ENCODE measurements at regions not wholly inside any gene's neighbourhood (a gene's known extent, or its start where the extent isn't known, plus 50 kb on each side); places are given as distances from the start of the nearest gene placed in this dataset.
A peak's percentile ranks its signal among the peaks of the same experiment; 100 is the strongest.

DNA sequence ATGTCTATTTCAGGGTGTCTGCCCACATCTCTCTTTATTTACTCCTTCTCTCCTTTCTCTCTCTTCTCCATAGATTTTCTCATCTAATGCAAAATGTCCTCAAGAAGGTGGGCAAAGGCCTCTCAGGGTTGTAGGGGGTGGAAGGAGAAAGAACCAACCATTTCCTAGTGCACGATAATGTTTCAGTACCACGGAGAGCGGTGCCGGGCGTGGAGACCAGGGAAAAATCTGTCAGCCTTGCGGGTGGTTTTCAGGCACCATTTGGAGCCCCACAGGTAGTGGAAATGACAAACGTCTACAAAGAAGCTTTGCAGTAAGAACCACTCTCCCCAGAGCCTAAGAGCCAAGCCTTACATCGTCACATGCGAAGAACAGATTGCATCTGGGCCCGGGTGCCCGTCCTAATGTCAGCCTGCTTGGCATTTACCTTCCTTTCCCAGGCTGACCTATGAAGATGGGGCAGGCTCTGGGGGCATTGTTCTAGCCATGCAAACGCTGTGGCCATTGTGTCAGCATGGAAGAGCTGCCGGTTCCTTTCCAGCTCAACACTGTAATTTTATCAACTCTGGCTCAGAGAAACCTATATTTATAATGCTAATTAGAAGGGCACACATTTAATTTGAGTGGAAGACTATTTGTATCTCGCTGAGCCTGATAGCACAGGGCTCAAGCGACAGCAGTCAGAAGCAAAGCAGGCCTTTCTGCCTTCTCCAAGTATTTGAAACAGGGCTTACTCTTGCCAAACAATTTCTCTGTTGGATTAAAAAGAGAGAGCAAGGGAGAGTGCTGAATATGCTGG is 430.1 kb upstream of the WWC1 start:
- no peak overlapping the region for H3K4me3 Mint-ChIP-seq (ENCODE audit: unreplicated experiment)
- H3K4me1 Mint-ChIP-seq (ENCODE audit: insufficient read depth, unreplicated experiment), result no peaks in the 10 kb centered on the region
- CTCF ChIA-PET, result no interaction called here
- no peaks in the 10 kb centered on the region for H3K9me3 Mint-ChIP-seq (ENCODE audit: unreplicated experiment)
- no peaks in the 10 kb centered on the region for H3K27me3 Mint-ChIP-seq (ENCODE audit: insufficient read depth, unreplicated experiment)
- no peak overlapping the region for H3K27ac Mint-ChIP-seq (ENCODE audit: low read depth, unreplicated experiment)
- peak; percentile 66 for DNase-seq (ENCODE audit: unreplicated experiment)
- H3K36me3 Mint-ChIP-seq (ENCODE audit: insufficient read depth, unreplicated experiment), result no peaks in the 10 kb centered on the region
- POLR2A ChIA-PET, result no interaction called here
- intact Hi-C loops (cut with micrococcal nuclease), result no loop called here
- TF ChIP-seq, protein P1, sequence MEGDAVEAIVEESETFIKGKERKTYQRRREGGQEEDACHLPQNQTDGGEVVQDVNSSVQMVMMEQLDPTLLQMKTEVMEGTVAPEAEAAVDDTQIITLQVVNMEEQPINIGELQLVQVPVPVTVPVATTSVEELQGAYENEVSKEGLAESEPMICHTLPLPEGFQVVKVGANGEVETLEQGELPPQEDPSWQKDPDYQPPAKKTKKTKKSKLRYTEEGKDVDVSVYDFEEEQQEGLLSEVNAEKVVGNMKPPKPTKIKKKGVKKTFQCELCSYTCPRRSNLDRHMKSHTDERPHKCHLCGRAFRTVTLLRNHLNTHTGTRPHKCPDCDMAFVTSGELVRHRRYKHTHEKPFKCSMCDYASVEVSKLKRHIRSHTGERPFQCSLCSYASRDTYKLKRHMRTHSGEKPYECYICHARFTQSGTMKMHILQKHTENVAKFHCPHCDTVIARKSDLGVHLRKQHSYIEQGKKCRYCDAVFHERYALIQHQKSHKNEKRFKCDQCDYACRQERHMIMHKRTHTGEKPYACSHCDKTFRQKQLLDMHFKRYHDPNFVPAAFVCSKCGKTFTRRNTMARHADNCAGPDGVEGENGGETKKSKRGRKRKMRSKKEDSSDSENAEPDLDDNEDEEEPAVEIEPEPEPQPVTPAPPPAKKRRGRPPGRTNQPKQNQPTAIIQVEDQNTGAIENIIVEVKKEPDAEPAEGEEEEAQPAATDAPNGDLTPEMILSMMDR (IDR thresholded peaks at IDR 0.05; ENCODE audit: unreplicated experiment), result no peak
- BruUV-seq (replicated peaks), result no TSS peak

DNA sequence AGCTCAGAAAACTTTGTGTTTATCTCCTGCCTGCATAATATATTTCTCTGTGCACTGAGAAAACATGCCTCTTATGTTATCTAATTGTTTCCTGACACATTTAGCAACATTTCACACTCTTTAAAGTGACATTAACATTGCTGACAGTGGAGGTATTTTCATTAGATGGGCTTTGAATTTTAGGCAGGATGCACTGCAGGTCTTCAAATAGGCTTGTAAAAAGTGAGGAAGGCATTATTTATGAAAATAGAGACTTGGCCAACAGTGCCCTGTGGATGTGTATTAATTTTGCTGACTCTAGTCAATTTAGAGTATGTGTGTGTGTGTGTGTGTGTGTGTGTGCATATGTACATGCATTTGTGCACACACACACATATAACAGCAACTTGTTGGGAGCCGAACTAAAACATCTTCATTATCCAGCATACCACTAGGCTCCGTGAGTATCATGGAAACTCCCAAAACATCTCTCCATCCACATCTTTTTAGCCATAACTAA is 429.5 kb upstream of the WWC1 start:
- no peaks in the 10 kb centered on the region for H3K9me3 Mint-ChIP-seq (ENCODE audit: unreplicated experiment)
- ChIA-PET POLR2A (no interaction called here), CTCF (no interaction called here)
- no peaks in the 10 kb centered on the region for H3K36me3 Mint-ChIP-seq (ENCODE audit: insufficient read depth, unreplicated experiment)
- no peak overlapping the region for H3K27ac Mint-ChIP-seq (ENCODE audit: low read depth, unreplicated experiment)
- H3K27me3 Mint-ChIP-seq (ENCODE audit: insufficient read depth, unreplicated experiment), result no peaks in the 10 kb centered on the region
- H3K4me3 Mint-ChIP-seq (ENCODE audit: unreplicated experiment), result no peak overlapping the region
- no peak for DNase-seq (ENCODE audit: unreplicated experiment)
- TF ChIP-seq, protein P1 (IDR thresholded peaks at IDR 0.05; ENCODE audit: unreplicated experiment), result no peak
- no peaks in the 10 kb centered on the region for H3K4me1 Mint-ChIP-seq (ENCODE audit: insufficient read depth, unreplicated experiment)
- intact Hi-C loops (cut with micrococcal nuclease), result no loop called here
- no TSS peak for BruUV-seq (replicated peaks)

DNA sequence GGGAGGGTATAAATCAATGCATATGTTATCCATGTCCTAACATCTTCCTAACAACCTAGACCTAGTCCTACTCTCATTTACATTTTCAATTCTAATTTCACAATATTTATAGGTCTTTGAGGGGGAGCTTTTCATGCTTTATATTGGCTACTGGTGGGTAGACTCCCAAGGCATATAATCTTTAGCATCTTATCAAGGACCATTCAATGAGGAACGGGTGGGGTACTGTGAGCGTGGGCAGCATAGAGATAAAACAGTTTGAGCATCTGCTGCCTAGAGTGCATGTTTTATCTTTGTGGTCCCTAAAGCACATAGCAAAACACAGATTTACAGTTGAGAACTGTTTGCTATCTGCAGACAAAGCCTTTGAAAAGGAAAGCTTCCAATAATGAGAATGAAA is 427.6 kb upstream of the WWC1 start:
- Mint-ChIP-seq H3K9me3 (ENCODE audit: unreplicated experiment) (no peaks in the 10 kb centered on the region), H3K4me3 (ENCODE audit: unreplicated experiment) (no peak overlapping the region), H3K4me1 (ENCODE audit: insufficient read depth, unreplicated experiment) (no peaks in the 10 kb centered on the region), H3K36me3 (ENCODE audit: insufficient read depth, unreplicated experiment) (no peaks in the 10 kb centered on the region), H3K27me3 (ENCODE audit: insufficient read depth, unreplicated experiment) (no peaks in the 10 kb centered on the region), H3K27ac (ENCODE audit: low read depth, unreplicated experiment) (no peak overlapping the region)
- POLR2A ChIA-PET, result no interaction called here
- CTCF ChIA-PET, result interaction anchor here (0.6 kb wide), 1 partner anchor 405 kb away, joined by 3 read pairs; no protein-coding TSS in a partner anchor
- no TSS peak for BruUV-seq (replicated peaks)
- intact Hi-C loops (cut with micrococcal nuclease), result no loop called here
- no peak for DNase-seq (ENCODE audit: unreplicated experiment)
- TF ChIP-seq, protein P1 (IDR thresholded peaks at IDR 0.05; ENCODE audit: unreplicated experiment), result no peak

DNA sequence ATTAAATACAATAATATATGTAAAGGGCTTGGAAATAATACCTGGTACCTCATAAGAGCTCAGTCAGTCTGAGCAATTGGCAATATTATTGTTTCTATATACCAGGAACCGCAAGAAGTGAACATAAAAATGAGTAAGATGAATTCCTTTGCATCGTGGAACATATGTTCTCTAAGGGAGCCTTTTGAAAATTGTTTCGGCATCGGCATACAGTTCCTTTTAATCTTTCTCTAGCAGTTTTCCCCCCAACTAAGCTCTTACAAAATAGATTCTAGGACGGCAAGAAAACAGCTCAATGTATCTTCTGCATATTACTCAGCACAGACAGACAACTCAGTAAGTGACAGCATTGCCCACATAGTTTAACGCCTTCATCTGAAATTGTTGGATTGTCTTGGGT is 426.6 kb upstream of the WWC1 start:
- TF ChIP-seq, protein P1 (IDR thresholded peaks at IDR 0.05; ENCODE audit: unreplicated experiment), result no peak
- ChIA-PET POLR2A (no interaction called here), CTCF (no interaction called here)
- no peak for DNase-seq (ENCODE audit: unreplicated experiment)
- Mint-ChIP-seq H3K36me3 (ENCODE audit: insufficient read depth, unreplicated experiment) (no peaks in the 10 kb centered on the region), H3K4me3 (ENCODE audit: unreplicated experiment) (no peak overlapping the region), H3K27me3 (ENCODE audit: insufficient read depth, unreplicated experiment) (no peaks in the 10 kb centered on the region), H3K4me1 (ENCODE audit: insufficient read depth, unreplicated experiment) (no peaks in the 10 kb centered on the region), H3K27ac (ENCODE audit: low read depth, unreplicated experiment) (no peak overlapping the region), H3K9me3 (ENCODE audit: unreplicated experiment) (no peaks in the 10 kb centered on the region)
- BruUV-seq (replicated peaks), result no TSS peak
- intact Hi-C loops (cut with micrococcal nuclease), result no loop called here

All from MCF 10A (cell line).